ENCODE measurements at regions not wholly inside any gene's neighbourhood (a gene's known extent, or its start where the extent isn't known, plus 50 kb on each side); places are given as distances from the start of the nearest gene placed in this dataset.

DNA sequence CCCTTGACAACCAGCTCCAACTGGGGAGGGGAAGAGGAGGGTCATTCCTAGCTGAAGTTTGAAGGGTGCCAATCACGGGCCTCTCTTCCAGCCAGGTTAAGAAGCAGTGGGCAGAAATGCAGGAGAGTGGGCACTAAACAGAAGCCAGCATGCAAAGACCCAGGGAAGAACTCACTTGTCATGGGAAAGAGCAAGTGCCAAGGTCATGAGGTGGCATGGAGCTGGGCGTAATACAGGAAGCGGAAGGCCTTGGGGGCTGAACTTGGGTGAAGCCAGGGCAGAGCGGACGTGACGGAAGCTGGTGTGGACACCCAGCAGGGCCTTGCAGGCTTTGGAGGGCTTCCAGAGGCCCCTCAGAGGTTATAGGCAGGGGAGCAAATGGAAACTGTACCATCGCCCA, 302.1 kb downstream of the MAF start:
- ChIA-PET CTCF (no interaction called here), POLR2A (no interaction called here)
- no peak for TF ChIP-seq ZBTB8A (tag by site-specific recombination; IDR thresholded peaks at IDR 0.05)
- no peak for TF ChIP-seq ZNF785 (tag by site-specific recombination; IDR thresholded peaks at IDR 0.05)
- no peak for TF ChIP-seq ZNF530 (tag by site-specific recombination; IDR thresholded peaks at IDR 0.05; ENCODE audit: low read depth)
- TF ChIP-seq ZNF19 (tag by site-specific recombination; IDR thresholded peaks at IDR 0.05; ENCODE audit: low read depth), result no peak
- no peak for TF ChIP-seq ZNF394 (tag by site-specific recombination; IDR thresholded peaks at IDR 0.05; ENCODE audit: borderline replicate concordance)
- Histone ChIP-seq H3K27ac (ENCODE audit: extremely low read depth, low read depth, low read length) (no peak overlapping the region), H3K36me3 (ENCODE audit: control insufficient read depth in 2 of 2, insufficient read depth in 1 of 2, low read length in 2 of 2) (no peaks in the 10 kb centered on the region), H3K4me3 (ENCODE audit: low read depth, low read length) (no peak overlapping the region), H3K9me3 (ENCODE audit: control insufficient read depth, insufficient read depth, low read depth, low read length) (no peaks in the 10 kb centered on the region), H3K4me1 (ENCODE audit: control insufficient read depth, insufficient read depth, low read length) (no peaks in the 10 kb centered on the region)

DNA sequence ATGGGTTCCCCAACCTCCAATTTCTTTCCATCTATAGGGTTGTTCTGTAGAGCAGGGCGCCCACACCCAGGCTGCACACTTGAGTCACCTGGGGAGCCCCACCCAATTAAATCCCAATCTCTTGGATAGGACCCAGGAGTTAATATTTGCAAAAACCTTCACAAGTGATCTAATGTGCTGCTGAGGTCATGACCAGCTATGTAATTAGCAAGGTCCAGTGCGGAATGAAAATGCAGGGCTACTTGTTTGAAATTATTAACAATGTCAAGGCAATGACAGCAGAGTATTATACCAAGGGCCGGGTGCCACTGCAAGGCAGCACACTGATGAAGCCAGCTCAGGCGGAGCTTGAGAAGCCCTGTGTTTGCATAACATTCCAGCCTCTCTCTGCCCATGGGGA, 302.7 kb downstream of the MAF start:
- ChIA-PET CTCF (no interaction called here), POLR2A (no interaction called here)
- H3K4me1 ChIP-seq (ENCODE audit: control insufficient read depth, insufficient read depth, low read length), result no peaks in the 10 kb centered on the region
- no peak overlapping the region for H3K4me3 ChIP-seq (ENCODE audit: low read depth, low read length)
- TF ChIP-seq ZNF777 (tag by site-specific recombination; IDR thresholded peaks at IDR 0.05; ENCODE audit: borderline replicate concordance) (no peak), ZNF670 (tag by site-specific recombination; IDR thresholded peaks at IDR 0.05; ENCODE audit: low read depth) (no peak), ZNF600 (tag by site-specific recombination; IDR thresholded peaks at IDR 0.05) (no peak), ZNF302 (tag by site-specific recombination; IDR thresholded peaks at IDR 0.05; ENCODE audit: low read depth) (no peak), ZNF416 (tag by site-specific recombination; IDR thresholded peaks at IDR 0.05) (no peak), ZSCAN16 (tag by site-specific recombination; IDR thresholded peaks at IDR 0.05) (no peak), HOXC10 (CRISPR knock-in tag; IDR thresholded peaks at IDR 0.05) (no peak), FEZF1 (tag by site-specific recombination; IDR thresholded peaks at IDR 0.05) (no peak), ZNF521 (tag by site-specific recombination; IDR thresholded peaks at IDR 0.05) (no peak), ZNF112 (tag by site-specific recombination; IDR thresholded peaks at IDR 0.05) (no peak), ZNF211 (tag by site-specific recombination; IDR thresholded peaks at IDR 0.05; ENCODE audit: low read depth) (no peak), ZBTB7A (tag by site-specific recombination; IDR thresholded peaks at IDR 0.05; ENCODE audit: low read depth) (no peak), KLF10 (tag by site-specific recombination; IDR thresholded peaks at IDR 0.05) (no peak)
- TF ChIP-seq, protein P1, sequence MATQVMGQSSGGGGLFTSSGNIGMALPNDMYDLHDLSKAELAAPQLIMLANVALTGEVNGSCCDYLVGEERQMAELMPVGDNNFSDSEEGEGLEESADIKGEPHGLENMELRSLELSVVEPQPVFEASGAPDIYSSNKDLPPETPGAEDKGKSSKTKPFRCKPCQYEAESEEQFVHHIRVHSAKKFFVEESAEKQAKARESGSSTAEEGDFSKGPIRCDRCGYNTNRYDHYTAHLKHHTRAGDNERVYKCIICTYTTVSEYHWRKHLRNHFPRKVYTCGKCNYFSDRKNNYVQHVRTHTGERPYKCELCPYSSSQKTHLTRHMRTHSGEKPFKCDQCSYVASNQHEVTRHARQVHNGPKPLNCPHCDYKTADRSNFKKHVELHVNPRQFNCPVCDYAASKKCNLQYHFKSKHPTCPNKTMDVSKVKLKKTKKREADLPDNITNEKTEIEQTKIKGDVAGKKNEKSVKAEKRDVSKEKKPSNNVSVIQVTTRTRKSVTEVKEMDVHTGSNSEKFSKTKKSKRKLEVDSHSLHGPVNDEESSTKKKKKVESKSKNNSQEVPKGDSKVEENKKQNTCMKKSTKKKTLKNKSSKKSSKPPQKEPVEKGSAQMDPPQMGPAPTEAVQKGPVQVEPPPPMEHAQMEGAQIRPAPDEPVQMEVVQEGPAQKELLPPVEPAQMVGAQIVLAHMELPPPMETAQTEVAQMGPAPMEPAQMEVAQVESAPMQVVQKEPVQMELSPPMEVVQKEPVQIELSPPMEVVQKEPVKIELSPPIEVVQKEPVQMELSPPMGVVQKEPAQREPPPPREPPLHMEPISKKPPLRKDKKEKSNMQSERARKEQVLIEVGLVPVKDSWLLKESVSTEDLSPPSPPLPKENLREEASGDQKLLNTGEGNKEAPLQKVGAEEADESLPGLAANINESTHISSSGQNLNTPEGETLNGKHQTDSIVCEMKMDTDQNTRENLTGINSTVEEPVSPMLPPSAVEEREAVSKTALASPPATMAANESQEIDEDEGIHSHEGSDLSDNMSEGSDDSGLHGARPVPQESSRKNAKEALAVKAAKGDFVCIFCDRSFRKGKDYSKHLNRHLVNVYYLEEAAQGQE (tag by site-specific recombination; IDR thresholded peaks at IDR 0.05), result no peak
- TF ChIP-seq, protein P2, sequence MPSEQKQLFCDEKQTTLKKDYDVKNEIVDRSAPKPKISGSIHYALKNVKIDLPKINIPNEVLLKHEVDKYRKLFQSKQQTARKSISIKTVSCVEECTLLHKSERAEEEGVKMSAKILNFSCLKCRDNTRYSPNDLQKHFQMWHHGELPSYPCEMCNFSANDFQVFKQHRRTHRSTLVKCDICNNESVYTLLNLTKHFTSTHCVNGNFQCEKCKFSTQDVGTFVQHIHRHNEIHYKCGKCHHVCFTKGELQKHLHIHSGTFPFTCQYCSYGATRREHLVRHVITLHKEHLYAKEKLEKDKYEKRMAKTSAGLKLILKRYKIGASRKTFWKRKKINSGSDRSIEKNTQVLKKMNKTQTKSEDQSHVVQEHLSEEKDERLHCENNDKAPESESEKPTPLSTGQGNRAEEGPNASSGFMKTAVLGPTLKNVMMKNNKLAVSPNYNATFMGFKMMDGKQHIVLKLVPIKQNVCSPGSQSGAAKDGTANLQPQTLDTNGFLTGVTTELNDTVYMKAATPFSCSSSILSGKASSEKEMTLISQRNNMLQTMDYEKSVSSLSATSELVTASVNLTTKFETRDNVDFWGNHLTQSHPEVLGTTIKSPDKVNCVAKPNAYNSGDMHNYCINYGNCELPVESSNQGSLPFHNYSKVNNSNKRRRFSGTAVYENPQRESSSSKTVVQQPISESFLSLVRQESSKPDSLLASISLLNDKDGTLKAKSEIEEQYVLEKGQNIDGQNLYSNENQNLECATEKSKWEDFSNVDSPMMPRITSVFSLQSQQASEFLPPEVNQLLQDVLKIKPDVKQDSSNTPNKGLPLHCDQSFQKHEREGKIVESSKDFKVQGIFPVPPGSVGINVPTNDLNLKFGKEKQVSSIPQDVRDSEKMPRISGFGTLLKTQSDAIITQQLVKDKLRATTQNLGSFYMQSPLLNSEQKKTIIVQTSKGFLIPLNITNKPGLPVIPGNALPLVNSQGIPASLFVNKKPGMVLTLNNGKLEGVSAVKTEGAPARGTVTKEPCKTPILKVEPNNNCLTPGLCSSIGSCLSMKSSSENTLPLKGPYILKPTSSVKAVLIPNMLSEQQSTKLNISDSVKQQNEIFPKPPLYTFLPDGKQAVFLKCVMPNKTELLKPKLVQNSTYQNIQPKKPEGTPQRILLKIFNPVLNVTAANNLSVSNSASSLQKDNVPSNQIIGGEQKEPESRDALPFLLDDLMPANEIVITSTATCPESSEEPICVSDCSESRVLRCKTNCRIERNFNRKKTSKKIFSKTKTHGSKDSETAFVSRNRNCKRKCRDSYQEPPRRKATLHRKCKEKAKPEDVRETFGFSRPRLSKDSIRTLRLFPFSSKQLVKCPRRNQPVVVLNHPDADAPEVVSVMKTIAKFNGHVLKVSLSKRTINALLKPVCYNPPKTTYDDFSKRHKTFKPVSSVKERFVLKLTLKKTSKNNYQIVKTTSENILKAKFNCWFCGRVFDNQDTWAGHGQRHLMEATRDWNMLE (tag by site-specific recombination; conservative IDR thresholded peaks at IDR 0.05; ENCODE audit: low read depth), result no peak
- H3K27ac ChIP-seq (ENCODE audit: extremely low read depth, low read depth, low read length), result no peak overlapping the region
- no peaks in the 10 kb centered on the region for H3K36me3 ChIP-seq (ENCODE audit: control insufficient read depth in 2 of 2, insufficient read depth in 1 of 2, low read length in 2 of 2)
- no peaks in the 10 kb centered on the region for H3K9me3 ChIP-seq (ENCODE audit: control insufficient read depth, insufficient read depth, low read depth, low read length)

Data from HEK293 (cell line).